Breast epithelium (tissue), 3 donors: ENCODE measurements at regions not wholly inside any gene's neighbourhood (a gene's known extent, or its start where the extent isn't known, plus 50 kb on each side); places are given as distances from the start of the nearest gene placed in this dataset.

Experiments used
- POLR2AphosphoS5 ChIP-seq, 3 donors: sonication (generic); formaldehyde crosslinking; IDR thresholded peaks; one replicate each; pipeline ENCODE4 v1.6.1; 2017; ENCODE audit warnings: antibody characterized with exemption in 3 of 3
- TF ChIP-seq, protein P1 (sequence below), 3 donors: fragments of 450-650 bp; IDR thresholded peaks; one replicate each; pipeline ENCODE4 v1.5.1; 2016 to 2017; ENCODE audit warnings: antibody characterized with exemption in 3 of 3, mild to moderate bottlenecking in 3 of 3, moderate library complexity in 3 of 3

GRCh38 chr11:115965767-115966504 is 461.7 kb upstream of the CADM1 start:
- TF ChIP-seq, protein P1, sequence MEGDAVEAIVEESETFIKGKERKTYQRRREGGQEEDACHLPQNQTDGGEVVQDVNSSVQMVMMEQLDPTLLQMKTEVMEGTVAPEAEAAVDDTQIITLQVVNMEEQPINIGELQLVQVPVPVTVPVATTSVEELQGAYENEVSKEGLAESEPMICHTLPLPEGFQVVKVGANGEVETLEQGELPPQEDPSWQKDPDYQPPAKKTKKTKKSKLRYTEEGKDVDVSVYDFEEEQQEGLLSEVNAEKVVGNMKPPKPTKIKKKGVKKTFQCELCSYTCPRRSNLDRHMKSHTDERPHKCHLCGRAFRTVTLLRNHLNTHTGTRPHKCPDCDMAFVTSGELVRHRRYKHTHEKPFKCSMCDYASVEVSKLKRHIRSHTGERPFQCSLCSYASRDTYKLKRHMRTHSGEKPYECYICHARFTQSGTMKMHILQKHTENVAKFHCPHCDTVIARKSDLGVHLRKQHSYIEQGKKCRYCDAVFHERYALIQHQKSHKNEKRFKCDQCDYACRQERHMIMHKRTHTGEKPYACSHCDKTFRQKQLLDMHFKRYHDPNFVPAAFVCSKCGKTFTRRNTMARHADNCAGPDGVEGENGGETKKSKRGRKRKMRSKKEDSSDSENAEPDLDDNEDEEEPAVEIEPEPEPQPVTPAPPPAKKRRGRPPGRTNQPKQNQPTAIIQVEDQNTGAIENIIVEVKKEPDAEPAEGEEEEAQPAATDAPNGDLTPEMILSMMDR (IDR thresholded peaks at IDR 0.05): no peak
- TF ChIP-seq POLR2AphosphoS5 (IDR thresholded peaks at IDR 0.05): no peak
